ENCODE measurements at regions not wholly inside any gene's neighbourhood (a gene's known extent, or its start where the extent isn't known, plus 50 kb on each side); places are given as distances from the start of the nearest gene placed in this dataset.
"Not testable (repeated sequence)": the region's sequence is repeated elsewhere in the genome, so short reads cannot be mapped to it uniquely, and the experiment has no call there.

DNA sequence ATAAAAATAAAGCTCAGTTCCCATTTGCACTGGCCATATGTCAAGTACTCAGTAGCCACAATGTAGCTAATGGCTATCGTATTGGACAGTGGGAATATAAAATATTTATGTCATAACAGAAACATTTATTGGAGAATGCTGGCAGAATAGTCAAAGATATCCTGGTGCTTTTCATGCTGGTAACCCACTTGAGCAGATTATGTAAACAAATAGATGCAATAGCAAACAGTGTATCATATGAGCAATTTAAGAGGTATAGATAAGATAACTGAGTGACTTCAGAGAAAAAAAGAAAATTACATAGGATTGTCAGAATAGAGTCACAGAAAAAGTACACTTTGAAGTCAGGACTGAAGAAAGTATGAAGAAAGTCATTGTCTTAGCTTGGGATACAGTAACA lies 426.6 kb downstream of the NDFIP2 start:
- DNase-seq = no peak

DNA sequence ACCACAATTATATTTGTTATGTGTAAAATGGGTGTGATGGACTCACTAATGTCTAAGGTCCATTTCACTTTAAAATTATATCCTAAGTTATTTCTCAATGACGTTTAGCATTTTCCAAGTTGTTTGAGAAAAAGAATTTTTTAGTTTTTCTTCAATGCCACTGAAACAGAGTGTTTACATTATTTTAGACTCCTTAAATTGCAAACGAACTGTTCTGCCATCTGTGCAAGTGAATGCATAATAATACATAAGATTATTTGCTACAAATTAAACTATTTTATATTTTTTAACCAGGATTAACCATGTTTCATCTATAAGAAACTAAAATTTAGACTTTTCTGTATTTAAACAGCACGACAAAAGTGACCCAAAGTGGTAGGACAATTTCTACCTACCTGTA lies 425.4 kb downstream of the NDFIP2 start:
- DNase-seq = no peak

- DNase-seq = no peak
Observed at GRCh38 chr13:79905018-79905417, 424.1 kb downstream of the NDFIP2 start.

GRCh38 chr13:79904581-79904980 lies 423.6 kb downstream of the NDFIP2 start:
- DNase-seq = no peak

- DNase-seq = no peak
Observed at GRCh38 chr13:79901336-79901735, 420.4 kb downstream of the NDFIP2 start.

DNA sequence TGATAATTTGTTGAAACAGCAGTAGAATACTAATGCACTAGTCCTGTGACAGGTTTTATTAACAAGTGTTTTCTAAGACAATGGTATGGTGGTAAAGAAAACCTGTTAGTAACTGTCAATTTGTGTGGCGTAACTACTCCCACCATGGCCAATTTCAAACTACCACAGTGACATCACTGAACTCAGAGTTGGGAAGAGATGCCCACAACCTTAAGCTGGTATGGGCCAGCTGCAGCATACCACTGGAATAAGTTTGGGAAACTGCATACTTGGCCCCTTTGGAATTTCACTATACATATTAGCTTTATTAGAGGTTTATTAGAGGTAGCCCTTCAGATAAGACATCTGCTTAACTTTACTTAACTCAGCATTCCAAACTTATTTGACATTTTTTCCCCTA lies 419.4 kb downstream of the NDFIP2 start:
- no peak for DNase-seq

GRCh38 chr13:79898996-79899395 lies 418.0 kb downstream of the NDFIP2 start:
- no peak for DNase-seq

GRCh38 chr13:79898202-79898826 lies 417.4 kb downstream of the NDFIP2 start:
- no peak for DNase-seq

DNA sequence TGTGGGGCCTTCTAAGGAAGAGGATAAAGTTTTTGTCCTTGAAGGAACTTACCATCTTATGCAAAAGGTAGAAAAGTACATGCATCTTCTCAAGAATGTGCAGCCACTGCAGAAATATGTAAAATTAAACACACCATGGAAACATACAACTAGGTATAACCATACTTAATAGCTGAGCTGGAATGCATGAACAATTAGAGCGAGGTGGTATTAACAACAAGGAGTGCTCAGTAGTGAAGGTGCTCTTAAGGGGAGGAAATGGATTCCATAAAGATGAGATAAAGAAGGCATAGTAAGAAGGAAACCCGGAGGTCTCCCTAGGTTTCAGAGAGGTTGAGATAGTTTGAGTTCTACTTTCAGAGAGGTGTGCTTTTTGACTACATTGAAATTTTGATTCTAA lies 415.9 kb downstream of the NDFIP2 start:
- DNase-seq = no peak

- DNase-seq = no peak
Observed at GRCh38 chr13:79895416-79895815, 414.5 kb downstream of the NDFIP2 start.

DNA sequence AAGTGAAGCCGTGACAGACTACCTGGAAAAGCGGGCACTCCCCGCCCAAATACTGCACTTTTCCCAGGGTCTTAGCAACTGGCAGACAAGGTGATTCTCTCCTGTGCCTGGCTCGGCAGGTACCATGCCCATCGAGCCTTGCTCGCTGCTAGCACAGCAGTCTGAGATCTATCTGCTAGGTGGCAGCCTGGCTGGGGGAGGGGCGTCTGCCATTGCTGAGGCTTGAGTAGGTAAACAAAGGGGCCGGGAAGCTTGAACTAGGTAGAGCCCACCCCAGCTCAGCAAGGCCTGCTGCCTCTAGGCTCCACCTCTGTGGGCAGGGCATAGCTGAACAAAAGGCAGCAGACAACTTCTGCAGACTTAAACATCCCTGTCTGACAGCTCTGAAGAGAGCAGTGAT lies 406.3 kb downstream of the NDFIP2 start:
- not testable (repeated sequence) for DNase-seq

GRCh38 chr13:79886601-79887000 lies 405.6 kb downstream of the NDFIP2 start:
- DNase-seq = no peak

DNA sequence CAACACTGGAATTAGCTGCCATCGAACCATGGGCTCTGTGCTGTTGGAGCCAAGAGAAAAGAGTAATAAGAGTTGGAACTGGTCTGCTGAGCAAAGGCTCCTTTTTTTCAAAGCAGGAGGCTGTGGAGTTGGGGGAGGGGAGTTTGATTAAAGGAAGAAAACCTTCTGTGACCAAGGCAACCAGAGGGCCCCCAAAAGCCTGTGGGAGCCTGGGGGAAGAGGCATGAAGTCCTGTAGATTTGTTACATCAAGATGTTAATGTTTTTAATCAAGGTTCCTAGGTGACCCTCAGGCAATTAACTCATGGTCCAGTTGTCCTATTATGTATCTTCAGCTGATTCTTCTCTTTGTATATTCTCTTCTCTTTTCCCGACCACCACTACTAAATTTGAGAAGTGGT lies 403.9 kb downstream of the NDFIP2 start:
- no peak for DNase-seq

DNA sequence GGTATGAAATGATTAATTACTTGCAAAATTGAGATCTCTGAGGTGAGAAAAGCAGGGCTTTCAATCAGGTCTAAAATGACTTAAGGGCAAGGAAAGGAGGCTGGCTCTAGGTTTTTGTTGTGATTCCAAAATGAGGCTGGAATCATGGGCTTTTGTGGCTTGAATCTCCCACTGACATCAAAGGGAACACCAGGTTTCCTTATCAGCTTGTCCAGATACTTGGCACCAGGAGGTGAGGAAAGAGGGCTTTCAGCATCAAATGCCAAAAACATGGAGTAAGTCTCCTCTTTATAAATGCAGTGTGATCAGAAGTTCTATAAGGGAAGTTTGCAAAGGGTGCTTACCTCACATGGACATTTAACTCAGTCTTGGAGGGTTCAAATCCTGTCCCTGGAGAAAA lies 402.3 kb downstream of the NDFIP2 start:
- no peak for DNase-seq

DNA sequence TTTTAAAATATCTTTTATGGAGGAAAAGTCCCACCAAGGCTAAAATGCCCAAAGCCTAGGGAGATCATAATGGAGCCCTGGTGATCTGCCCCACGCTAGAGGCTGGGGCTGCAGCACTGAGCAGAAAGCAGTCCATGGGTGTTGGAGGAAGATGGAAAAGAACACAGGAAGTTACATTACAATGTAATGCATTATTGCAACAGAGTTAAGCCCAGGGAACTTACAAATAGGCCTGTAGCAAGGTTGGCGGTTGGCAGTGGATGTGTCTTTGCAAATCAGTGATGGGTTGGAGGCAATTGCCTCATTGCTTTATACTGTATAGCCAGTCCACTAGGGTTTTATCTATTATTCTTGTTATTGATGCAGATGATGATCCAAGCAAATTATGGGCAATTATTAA lies 399.9 kb downstream of the NDFIP2 start:
- no peak for DNase-seq

GRCh38 chr13:79874396-79875360 lies 393.7 kb downstream of the NDFIP2 start:
- no peak for DNase-seq

DNA sequence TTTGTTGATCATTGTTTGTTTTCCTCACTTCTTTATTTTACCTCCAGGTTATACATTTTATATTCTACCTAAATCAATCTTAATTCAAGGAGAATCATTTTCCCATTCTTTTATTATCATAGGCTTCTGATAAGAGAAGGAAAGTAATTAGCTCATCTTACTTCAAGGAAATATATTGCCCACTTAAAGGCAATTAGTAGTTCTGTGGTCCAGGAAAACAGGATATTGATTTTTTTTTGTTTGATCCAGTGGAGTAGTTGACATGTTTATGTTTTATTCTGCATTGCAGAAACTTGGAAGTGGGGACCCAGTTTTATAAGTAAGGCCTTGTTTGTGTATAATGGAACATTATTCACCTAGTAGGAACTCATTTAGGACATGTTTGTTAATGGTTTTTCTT lies 390.6 kb downstream of the NDFIP2 start:
- no peak for DNase-seq

DNA sequence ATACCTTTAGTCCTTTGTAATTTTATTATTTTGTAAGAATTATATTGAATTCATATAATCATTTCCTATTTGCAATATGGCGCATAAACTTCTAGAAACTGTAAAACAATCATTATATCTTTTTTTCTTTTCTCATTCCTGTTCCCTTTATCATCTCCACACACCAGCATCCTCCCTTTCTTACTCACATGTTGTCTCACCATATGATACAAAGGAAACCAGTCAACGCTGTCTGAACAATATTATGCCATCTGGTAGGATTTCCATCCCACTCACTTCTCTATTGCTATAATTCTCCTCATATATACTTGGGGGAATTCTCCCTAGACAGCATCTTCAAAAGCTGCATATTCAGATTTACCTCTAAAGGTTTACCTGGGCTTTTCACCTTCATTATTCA lies 389.8 kb downstream of the NDFIP2 start:
- DNase-seq = no peak

GRCh38 chr13:79870123-79870522 lies 389.2 kb downstream of the NDFIP2 start:
- DNase-seq = no peak

DNA sequence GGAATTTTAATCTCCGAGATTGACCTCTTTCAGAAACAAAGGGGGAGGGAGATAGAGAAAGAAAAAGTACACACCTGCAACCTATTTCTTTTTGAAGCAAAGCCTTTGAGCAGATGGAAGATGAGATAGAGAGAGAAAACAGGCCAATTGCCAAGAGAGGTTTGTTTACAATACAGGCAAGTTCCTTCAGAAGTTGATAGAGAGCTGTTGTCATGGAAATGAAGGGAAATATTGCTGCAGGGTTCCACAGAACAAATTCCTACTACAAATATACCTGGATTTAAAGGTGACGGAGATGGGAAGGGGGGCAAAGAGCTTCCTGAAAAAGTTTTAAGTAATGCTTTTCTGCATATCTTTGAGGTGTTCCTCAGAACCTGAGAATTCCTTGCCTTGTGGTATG lies 388.4 kb downstream of the NDFIP2 start:
- no peak for DNase-seq

GRCh38 chr13:79867254-79867653 lies 386.3 kb downstream of the NDFIP2 start:
- DNase-seq = no peak

DNA sequence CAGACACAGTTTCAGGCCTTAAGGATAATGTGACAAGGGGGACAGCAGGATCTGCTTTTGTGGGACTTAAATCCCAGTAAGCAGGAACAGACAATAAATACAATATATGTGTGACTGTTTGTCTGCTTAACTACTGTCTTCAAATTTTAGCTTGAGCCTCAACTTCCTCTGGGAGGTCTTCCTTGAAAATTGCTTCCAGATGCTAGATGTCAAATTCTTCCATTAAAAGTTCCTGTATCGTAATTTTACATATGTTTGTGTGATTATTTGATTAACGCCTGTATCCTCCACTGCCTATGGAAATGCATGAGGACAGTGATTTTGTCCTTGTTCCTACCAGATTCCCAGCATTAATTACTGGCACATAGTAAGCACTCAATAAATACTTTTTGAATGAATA lies 385.5 kb downstream of the NDFIP2 start:
- no peak for DNase-seq

DNA sequence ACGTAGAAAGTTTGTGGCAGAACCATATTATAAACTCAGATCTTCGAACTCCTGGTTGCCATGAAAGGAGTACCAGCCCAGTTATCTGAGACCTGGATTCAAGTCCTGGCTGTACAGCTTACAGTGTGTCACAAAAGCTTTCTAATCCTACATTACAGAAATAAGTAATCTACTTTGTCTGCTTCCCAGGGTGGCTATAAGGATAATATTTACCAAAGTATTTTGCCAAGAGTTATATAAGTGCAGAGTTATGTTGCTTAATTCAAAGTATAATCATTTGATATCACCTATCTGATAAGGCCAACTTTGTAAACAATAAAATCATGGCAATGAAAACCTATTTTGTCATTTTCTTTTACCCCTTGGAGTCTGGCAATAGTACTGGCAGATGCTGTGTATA lies 381.6 kb downstream of the NDFIP2 start:
- no peak for DNase-seq

- DNase-seq = no peak
Observed at GRCh38 chr13:79861731-79862130, 380.8 kb downstream of the NDFIP2 start.

- DNase-seq = no peak
Observed at GRCh38 chr13:79860791-79861190, 379.8 kb downstream of the NDFIP2 start.
